MM.1S (cell line): ENCODE measurements at regions not wholly inside any gene's neighbourhood (a gene's known extent, or its start where the extent isn't known, plus 50 kb on each side); places are given as distances from the start of the nearest gene placed in this dataset.

Experiments used
- CTCF ChIP-seq: fragments of 300-600 bp; sonication (generic); IDR thresholded peaks from 2 replicates; pipeline ENCODE4 v1.5.1; 2016; ENCODE audit warnings: antibody characterized with exemption, low read length, mixed read lengths
- EZH2 ChIP-seq: fragments of 300-600 bp; sonication (generic); optimal IDR thresholded peaks from 2 replicates; pipeline ENCODE3; 2017; ENCODE audit warnings: low read depth, mild to moderate bottlenecking, antibody characterized with exemption, low read length, mixed read lengths

- TF ChIP-seq CTCF (no peak), EZH2 (no peak)
Observed at GRCh38 chr2:147491506-147491905, 353.3 kb upstream of the ACVR2A start.
